Suprapubic skin (tissue), 4 donors: ENCODE measurements at regions not wholly inside any gene's neighbourhood (a gene's known extent, or its start where the extent isn't known, plus 50 kb on each side); places are given as distances from the start of the nearest gene placed in this dataset.
"Not testable (repeated sequence)": the region's sequence is repeated elsewhere in the genome, so short reads cannot be mapped to it uniquely, and the experiment has no call there.

Experiments used
- DNase-seq, 2 donors: peaks; one replicate each; pipeline ENCODE4 v3.0.0-alpha.2; 2019; ENCODE audit warnings: low spot score in 2 of 2
- H3K27ac ChIP-seq: fragments of 200-600 bp; sonication (generic); one replicate; pipeline ENCODE4 v1.5.1; 2019
- H3K27me3 ChIP-seq: fragments of 200-600 bp; sonication (generic); one replicate; pipeline ENCODE4 v1.5.1; 2019
- H3K36me3 ChIP-seq: fragments of 200-600 bp; sonication (generic); one replicate; pipeline ENCODE4 v1.5.1; 2019
- H3K4me1 ChIP-seq: fragments of 200-600 bp; sonication (generic); one replicate; pipeline ENCODE4 v1.5.1; 2019
- H3K4me3 ChIP-seq: fragments of 200-600 bp; sonication (generic); one replicate; pipeline ENCODE4 v1.5.1; 2019; ENCODE audit warnings: mild to moderate bottlenecking
- H3K9me3 ChIP-seq: fragments of 200-600 bp; sonication (generic); one replicate; pipeline ENCODE4 v1.5.1; 2019
- EP300 ChIP-seq: sonication (generic); formaldehyde crosslinking; IDR thresholded peaks from one replicate; pipeline ENCODE4 v1.6.1; 2017; ENCODE audit warnings: antibody characterized with exemption
- POLR2A ChIP-seq, 2 donors: fragments of 450-650 bp; IDR thresholded peaks; one replicate each; pipeline ENCODE4 v1.6.1; 2017; ENCODE audit warnings: antibody characterized with exemption in 2 of 2, mild to moderate bottlenecking in 2 of 2, moderate library complexity in 2 of 2
- POLR2AphosphoS5 ChIP-seq, 3 donors: sonication (generic); formaldehyde crosslinking; IDR thresholded peaks; one replicate each; pipeline ENCODE4 v1.6.1; 2017; ENCODE audit warnings: antibody characterized with exemption in 3 of 3
- WGBS: methylation state at CpG from one replicate; pipeline ENCODE4 v1.1.5; 2018; 5-methylcytosine and 5-hydroxymethylcytosine counted together
- TF ChIP-seq, protein P1 (sequence below), 2 donors: fragments of 200-600 bp in 1 of 2; fragments of 450-650 bp in 1 of 2; sonication (generic) in 1 of 2; IDR thresholded peaks; one replicate each; pipeline ENCODE4 v1.5.1; 2016 to 2019; ENCODE audit warnings: antibody characterized with exemption in 2 of 2, mild to moderate bottlenecking in 1 of 2, moderate library complexity in 1 of 2

- TF ChIP-seq EP300 = no peak
- no peak for TF ChIP-seq POLR2A (IDR thresholded peaks at IDR 0.05)
- TF ChIP-seq POLR2AphosphoS5 (IDR thresholded peaks at IDR 0.05) = no peak
- TF ChIP-seq, protein P1, sequence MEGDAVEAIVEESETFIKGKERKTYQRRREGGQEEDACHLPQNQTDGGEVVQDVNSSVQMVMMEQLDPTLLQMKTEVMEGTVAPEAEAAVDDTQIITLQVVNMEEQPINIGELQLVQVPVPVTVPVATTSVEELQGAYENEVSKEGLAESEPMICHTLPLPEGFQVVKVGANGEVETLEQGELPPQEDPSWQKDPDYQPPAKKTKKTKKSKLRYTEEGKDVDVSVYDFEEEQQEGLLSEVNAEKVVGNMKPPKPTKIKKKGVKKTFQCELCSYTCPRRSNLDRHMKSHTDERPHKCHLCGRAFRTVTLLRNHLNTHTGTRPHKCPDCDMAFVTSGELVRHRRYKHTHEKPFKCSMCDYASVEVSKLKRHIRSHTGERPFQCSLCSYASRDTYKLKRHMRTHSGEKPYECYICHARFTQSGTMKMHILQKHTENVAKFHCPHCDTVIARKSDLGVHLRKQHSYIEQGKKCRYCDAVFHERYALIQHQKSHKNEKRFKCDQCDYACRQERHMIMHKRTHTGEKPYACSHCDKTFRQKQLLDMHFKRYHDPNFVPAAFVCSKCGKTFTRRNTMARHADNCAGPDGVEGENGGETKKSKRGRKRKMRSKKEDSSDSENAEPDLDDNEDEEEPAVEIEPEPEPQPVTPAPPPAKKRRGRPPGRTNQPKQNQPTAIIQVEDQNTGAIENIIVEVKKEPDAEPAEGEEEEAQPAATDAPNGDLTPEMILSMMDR (IDR thresholded peaks at IDR 0.05) = no peak
- no peak overlapping the region for H3K27ac ChIP-seq
- H3K4me3 ChIP-seq = no peak overlapping the region
- 83% methylated on average over 3 of the region's 3 CpGs for WGBS
- H3K9me3 ChIP-seq = no peaks in the 10 kb centered on the region
- no peak for DNase-seq
- H3K4me1 ChIP-seq = no peaks in the 10 kb centered on the region
- H3K36me3 ChIP-seq = no peaks in the 10 kb centered on the region
- no peaks in the 10 kb centered on the region for H3K27me3 ChIP-seq
Measured at GRCh38 chr12:34257093-34257492, 234.8 kb downstream of the ALG10 start.

DNA sequence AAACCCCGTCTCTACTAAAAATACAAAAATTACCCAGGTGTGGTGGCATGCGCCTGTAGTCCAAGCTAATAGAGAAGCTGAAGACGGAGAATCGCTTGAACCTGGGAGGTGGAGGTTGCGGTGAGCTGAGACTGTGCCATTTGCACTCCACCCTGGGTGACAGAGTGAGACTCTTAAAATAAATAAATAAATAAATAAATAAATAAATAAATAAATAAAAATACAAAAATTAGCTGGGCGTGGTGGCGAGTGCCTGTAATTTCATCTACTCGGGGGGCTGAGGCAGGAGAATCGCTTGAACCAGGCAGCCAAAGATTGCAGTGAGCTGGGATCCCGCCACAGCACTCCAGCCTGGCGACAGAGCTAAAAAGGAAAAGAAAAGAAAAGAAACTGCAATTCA lies 239.8 kb downstream of the ALG10 start:
- not testable (repeated sequence) for H3K9me3 ChIP-seq, H3K4me3 ChIP-seq, H3K4me1 ChIP-seq, H3K36me3 ChIP-seq, H3K27me3 ChIP-seq, DNase-seq, H3K27ac ChIP-seq
- WGBS = 92% methylated on average over 11 of the region's 11 CpGs

- DNase-seq = no peak
- Histone ChIP-seq H3K4me3 (no peak overlapping the region), H3K9me3 (no peaks in the 10 kb centered on the region), H3K27ac (no peak overlapping the region), H3K4me1 (no peaks in the 10 kb centered on the region), H3K27me3 (no peaks in the 10 kb centered on the region), H3K36me3 (no peaks in the 10 kb centered on the region)
- 80% methylated on average over 14 of the region's 14 CpGs for WGBS
- no peak for TF ChIP-seq POLR2A (IDR thresholded peaks at IDR 0.05)
- no peak for TF ChIP-seq POLR2AphosphoS5 (IDR thresholded peaks at IDR 0.05)
- TF ChIP-seq EP300 = no peak
- TF ChIP-seq, protein P1 (IDR thresholded peaks at IDR 0.05) = no peak
Measured at GRCh38 chr12:34264110-34264509, 241.8 kb downstream of the ALG10 start.

DNA sequence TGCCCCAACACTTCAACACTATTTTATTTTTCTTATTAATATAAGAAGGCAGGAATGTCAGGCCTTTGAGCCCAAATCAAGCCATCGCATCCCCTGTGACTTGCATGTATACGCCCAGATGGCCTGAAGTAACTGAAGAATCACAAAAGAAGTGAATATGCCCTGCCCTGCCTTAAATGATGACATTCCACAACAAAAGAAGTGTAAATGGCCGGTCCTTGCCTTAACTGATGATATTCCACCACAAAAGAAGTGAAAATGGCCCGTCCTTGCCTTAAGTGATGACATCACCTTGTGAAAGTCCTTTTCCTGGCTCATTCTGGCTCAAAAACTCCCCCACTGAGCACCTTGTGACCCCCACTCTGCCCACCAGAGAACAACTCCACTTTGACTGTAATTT lies 251.4 kb downstream of the ALG10 start:
- not testable (repeated sequence) for H3K9me3 ChIP-seq, H3K4me1 ChIP-seq, H3K36me3 ChIP-seq, H3K4me3 ChIP-seq, H3K27ac ChIP-seq, DNase-seq, H3K27me3 ChIP-seq
- 66% methylated on average over 4 of the region's 4 CpGs for WGBS

- no peak for DNase-seq
- TF ChIP-seq EP300 (no peak), POLR2AphosphoS5 (IDR thresholded peaks at IDR 0.05) (no peak), POLR2A (IDR thresholded peaks at IDR 0.05) (no peak)
- TF ChIP-seq, protein P1 (IDR thresholded peaks at IDR 0.05) = no peak
- H3K36me3 ChIP-seq = no peaks in the 10 kb centered on the region
- H3K4me1 ChIP-seq = no peaks in the 10 kb centered on the region
- no peaks in the 10 kb centered on the region for H3K27me3 ChIP-seq
- no peak overlapping the region for H3K4me3 ChIP-seq
- H3K9me3 ChIP-seq = peaks cover 4% of the 10 kb centered on the region
- H3K27ac ChIP-seq = no peak overlapping the region
- WGBS = 92% methylated on average over 8 of the region's 9 CpGs
Measured at GRCh38 chr12:34275129-34275528, 252.8 kb downstream of the ALG10 start.

- H3K27me3 ChIP-seq = no peaks in the 10 kb centered on the region
- H3K9me3 ChIP-seq = peaks cover 45% of the 10 kb centered on the region
- no peaks in the 10 kb centered on the region for H3K36me3 ChIP-seq
- H3K27ac ChIP-seq = no peak overlapping the region
- H3K4me3 ChIP-seq = no peak overlapping the region
- DNase-seq = no peak
- WGBS = 52% methylated on average over 5 of the region's 5 CpGs
- H3K4me1 ChIP-seq = no peaks in the 10 kb centered on the region
- TF ChIP-seq EP300 (no peak), POLR2A (IDR thresholded peaks at IDR 0.05) (no peak), POLR2AphosphoS5 (IDR thresholded peaks at IDR 0.05) (no peak)
- TF ChIP-seq, protein P1 (IDR thresholded peaks at IDR 0.05) = no peak
Measured at GRCh38 chr12:34286483-34286882, 264.2 kb downstream of the ALG10 start.
